NT2/D1 (cell line): ENCODE measurements at regions not wholly inside any gene's neighbourhood (a gene's known extent, or its start where the extent isn't known, plus 50 kb on each side); places are given as distances from the start of the nearest gene placed in this dataset.

ENCODE experiments used
- SUZ12 ChIP-seq: IDR thresholded peaks from 2 replicates; pipeline ENCODE4 v1.6.1; 2011; ENCODE audit not compliant: insufficient read length, insufficient read depth; ENCODE audit errors: extremely low read depth
- YY1 ChIP-seq: IDR thresholded peaks from 2 replicates; pipeline ENCODE4 v1.6.1; 2011; ENCODE audit not compliant: insufficient read length, insufficient read depth
- ZNF274 ChIP-seq: IDR thresholded peaks from 2 replicates; pipeline ENCODE4 v1.6.1; 2011; ENCODE audit warnings: mild to moderate bottlenecking, low read depth, low read length

DNA sequence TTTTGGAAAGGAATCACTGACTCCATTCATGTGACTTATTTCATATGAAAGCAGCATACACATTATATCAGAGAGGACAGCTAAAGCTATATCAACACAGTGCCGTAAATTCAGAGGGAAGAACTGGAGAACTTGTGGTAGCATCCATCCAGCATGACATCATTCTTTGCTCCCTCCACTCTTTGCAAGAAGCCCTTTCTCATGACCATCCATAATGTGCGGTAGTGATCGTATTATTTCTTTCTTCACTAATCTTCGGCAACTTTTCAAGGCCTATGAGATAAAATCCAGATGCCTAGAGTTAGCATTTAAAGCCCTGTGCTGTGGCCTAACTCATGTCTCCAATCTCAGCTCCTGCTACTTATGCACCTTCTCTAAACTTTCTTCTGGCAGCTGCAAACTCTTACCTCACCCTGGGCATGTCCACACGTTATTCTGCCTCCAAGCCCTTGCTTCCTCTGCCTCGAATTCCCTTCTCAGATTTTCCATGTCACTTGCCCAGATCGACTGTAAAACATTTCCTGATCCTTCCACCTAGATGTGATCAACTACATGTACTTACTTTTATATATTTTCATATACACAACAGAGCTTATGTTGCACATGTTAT lies 307.3 kb upstream of the SGCD start:
- TF ChIP-seq ZNF274 (no peak), YY1 (no peak), SUZ12 (no peak)
